HepG2 (cell line): ENCODE measurements at regions not wholly inside any gene's neighbourhood (a gene's known extent, or its start where the extent isn't known, plus 50 kb on each side); places are given as distances from the start of the nearest gene placed in this dataset.

Experiments
- FOXA3 ChIP-seq: IDR thresholded peaks from 2 replicates; pipeline ENCODE4 v1.6.1; 2016; ENCODE audit warnings: missing genetic modification reagents, missing compliant biosample characterization
- FOXO1 ChIP-seq: sonication (generic); formaldehyde crosslinking; IDR thresholded peaks from 2 replicates; pipeline ENCODE4 v1.4.0; 2020; ENCODE audit warnings: missing genetic modification reagents
- KMT2A ChIP-seq: sonication (generic); formaldehyde crosslinking; IDR thresholded peaks from 2 replicates; pipeline ENCODE4 v1.4.0; 2020; ENCODE audit warnings: missing genetic modification reagents
- PLRG1 ChIP-seq: fragments of 450-650 bp; conservative IDR thresholded peaks from 2 replicates; pipeline ENCODE4 v1.6.1; 2016
- SAFB2 ChIP-seq: sonication (generic); formaldehyde crosslinking; IDR thresholded peaks from 2 replicates; pipeline ENCODE4 v1.5.1; 2020; ENCODE audit warnings: missing genetic modification reagents, low read depth, mild to moderate bottlenecking, borderline replicate concordance
- SP5 ChIP-seq: IDR thresholded peaks from 2 replicates; pipeline ENCODE4 v1.6.1; 2016; ENCODE audit warnings: low read depth, borderline replicate concordance
- TRIM24 ChIP-seq: sonication (generic); formaldehyde crosslinking; IDR thresholded peaks from 2 replicates; pipeline ENCODE4 v1.8.0; 2022; ENCODE audit warnings: mild to moderate bottlenecking, missing genetic modification reagents
- ZNF367 ChIP-seq: sonication (generic); formaldehyde crosslinking; IDR thresholded peaks from 2 replicates; pipeline ENCODE4 v1.4.0; 2020; ENCODE audit warnings: missing genetic modification reagents, borderline replicate concordance
- ZNF614 ChIP-seq: IDR thresholded peaks from 2 replicates; pipeline ENCODE4 v1.6.1; 2018; ENCODE audit warnings: missing biosample characterization, missing genetic modification reagents, inconsistent platforms, borderline replicate concordance
- ZNF644 ChIP-seq: IDR thresholded peaks from 2 replicates; pipeline ENCODE4 v1.6.1; 2016; ENCODE audit warnings: low read depth
- TF ChIP-seq, protein P1 (sequence below): IDR thresholded peaks from 2 replicates; pipeline ENCODE4 v1.6.1; 2016; ENCODE audit warnings: missing genetic modification reagents, missing compliant biosample characterization
- TF ChIP-seq, protein P2 (sequence below): IDR thresholded peaks from 2 replicates; pipeline ENCODE4 v1.6.1; 2012; ENCODE audit warnings: inconsistent platforms
- TF ChIP-seq, protein P3 (sequence below): IDR thresholded peaks from 2 replicates; pipeline ENCODE4 v1.6.1; 2016; ENCODE audit warnings: low read depth, missing genetic modification reagents, missing compliant biosample characterization
- TF ChIP-seq, protein P4 (sequence below): sonication (generic); formaldehyde crosslinking; IDR thresholded peaks from 2 replicates; pipeline ENCODE4 v1.4.0; 2020; ENCODE audit warnings: missing genetic modification reagents, borderline replicate concordance
- TF ChIP-seq, protein P5 (sequence below): IDR thresholded peaks from 2 replicates; pipeline ENCODE4 v1.6.1; 2018; ENCODE audit warnings: missing genetic modification reagents, mild to moderate bottlenecking, missing compliant biosample characterization
- TF ChIP-seq, protein P6 (sequence below): IDR thresholded peaks from 2 replicates; pipeline ENCODE4 v1.6.1; 2016; ENCODE audit warnings: missing biosample characterization, missing genetic modification reagents, low read depth

DNA sequence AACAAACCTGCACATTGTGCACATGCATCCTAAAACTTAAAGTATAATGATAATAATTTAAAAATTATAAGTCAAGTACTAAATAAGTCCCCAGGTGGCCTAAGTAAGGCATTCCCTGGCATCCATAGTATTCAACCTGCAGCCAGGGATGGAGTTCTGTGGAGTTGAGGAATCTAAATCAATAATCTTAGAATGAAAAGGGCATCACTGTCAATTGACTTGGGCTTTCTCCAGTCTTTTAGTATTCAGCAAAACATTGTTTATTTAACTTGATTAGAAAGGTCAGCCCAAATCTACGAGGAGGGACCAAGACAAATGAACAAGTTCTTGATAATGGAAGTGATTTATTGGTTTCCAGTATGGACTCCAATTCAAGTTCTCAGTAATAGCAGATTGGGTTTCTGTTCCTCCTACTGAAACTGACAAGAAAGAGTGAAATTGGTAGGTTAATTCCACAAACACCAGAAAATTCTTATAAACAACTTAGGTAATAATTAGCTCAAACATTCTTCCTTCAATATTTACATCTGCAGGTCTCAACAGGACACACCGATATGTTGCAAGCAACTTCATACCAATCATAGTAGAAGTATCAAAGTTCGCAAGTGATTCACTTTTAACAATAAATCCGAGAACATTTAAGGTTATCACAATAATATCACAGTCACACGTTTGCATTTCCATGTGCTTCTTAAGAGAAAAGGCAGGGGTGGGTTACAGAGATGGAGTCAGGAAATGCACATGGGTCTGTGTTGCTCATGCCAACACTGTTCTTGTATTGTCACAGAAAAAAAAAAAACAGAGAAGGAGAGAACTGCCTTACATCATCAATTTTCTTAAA, 51.7 kb upstream of the EHBP1 start (continued):
- TF ChIP-seq PLRG1: no peak
- peak; percentile 44; the same call in 1 of the 2 replicates for TF ChIP-seq SP5 (CRISPR knock-in tag)
- TF ChIP-seq, protein P1, sequence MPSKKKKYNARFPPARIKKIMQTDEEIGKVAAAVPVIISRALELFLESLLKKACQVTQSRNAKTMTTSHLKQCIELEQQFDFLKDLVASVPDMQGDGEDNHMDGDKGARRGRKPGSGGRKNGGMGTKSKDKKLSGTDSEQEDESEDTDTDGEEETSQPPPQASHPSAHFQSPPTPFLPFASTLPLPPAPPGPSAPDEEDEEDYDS (CRISPR knock-in tag): peak; percentile 75
- TF ChIP-seq, protein P2, sequence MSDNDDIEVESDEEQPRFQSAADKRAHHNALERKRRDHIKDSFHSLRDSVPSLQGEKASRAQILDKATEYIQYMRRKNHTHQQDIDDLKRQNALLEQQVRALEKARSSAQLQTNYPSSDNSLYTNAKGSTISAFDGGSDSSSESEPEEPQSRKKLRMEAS: peak; percentile 64; the same call in 1 of the 2 replicates
- TF ChIP-seq, protein P3, sequence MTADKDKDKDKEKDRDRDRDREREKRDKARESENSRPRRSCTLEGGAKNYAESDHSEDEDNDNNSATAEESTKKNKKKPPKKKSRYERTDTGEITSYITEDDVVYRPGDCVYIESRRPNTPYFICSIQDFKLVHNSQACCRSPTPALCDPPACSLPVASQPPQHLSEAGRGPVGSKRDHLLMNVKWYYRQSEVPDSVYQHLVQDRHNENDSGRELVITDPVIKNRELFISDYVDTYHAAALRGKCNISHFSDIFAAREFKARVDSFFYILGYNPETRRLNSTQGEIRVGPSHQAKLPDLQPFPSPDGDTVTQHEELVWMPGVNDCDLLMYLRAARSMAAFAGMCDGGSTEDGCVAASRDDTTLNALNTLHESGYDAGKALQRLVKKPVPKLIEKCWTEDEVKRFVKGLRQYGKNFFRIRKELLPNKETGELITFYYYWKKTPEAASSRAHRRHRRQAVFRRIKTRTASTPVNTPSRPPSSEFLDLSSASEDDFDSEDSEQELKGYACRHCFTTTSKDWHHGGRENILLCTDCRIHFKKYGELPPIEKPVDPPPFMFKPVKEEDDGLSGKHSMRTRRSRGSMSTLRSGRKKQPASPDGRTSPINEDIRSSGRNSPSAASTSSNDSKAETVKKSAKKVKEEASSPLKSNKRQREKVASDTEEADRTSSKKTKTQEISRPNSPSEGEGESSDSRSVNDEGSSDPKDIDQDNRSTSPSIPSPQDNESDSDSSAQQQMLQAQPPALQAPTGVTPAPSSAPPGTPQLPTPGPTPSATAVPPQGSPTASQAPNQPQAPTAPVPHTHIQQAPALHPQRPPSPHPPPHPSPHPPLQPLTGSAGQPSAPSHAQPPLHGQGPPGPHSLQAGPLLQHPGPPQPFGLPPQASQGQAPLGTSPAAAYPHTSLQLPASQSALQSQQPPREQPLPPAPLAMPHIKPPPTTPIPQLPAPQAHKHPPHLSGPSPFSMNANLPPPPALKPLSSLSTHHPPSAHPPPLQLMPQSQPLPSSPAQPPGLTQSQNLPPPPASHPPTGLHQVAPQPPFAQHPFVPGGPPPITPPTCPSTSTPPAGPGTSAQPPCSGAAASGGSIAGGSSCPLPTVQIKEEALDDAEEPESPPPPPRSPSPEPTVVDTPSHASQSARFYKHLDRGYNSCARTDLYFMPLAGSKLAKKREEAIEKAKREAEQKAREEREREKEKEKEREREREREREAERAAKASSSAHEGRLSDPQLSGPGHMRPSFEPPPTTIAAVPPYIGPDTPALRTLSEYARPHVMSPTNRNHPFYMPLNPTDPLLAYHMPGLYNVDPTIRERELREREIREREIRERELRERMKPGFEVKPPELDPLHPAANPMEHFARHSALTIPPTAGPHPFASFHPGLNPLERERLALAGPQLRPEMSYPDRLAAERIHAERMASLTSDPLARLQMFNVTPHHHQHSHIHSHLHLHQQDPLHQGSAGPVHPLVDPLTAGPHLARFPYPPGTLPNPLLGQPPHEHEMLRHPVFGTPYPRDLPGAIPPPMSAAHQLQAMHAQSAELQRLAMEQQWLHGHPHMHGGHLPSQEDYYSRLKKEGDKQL (CRISPR knock-in tag): peak; percentile 34; the same call in 1 of the 2 replicates
- TF ChIP-seq KMT2A: peak; percentile 34; the same call in 1 of the 2 replicates
- TF ChIP-seq, protein P4, sequence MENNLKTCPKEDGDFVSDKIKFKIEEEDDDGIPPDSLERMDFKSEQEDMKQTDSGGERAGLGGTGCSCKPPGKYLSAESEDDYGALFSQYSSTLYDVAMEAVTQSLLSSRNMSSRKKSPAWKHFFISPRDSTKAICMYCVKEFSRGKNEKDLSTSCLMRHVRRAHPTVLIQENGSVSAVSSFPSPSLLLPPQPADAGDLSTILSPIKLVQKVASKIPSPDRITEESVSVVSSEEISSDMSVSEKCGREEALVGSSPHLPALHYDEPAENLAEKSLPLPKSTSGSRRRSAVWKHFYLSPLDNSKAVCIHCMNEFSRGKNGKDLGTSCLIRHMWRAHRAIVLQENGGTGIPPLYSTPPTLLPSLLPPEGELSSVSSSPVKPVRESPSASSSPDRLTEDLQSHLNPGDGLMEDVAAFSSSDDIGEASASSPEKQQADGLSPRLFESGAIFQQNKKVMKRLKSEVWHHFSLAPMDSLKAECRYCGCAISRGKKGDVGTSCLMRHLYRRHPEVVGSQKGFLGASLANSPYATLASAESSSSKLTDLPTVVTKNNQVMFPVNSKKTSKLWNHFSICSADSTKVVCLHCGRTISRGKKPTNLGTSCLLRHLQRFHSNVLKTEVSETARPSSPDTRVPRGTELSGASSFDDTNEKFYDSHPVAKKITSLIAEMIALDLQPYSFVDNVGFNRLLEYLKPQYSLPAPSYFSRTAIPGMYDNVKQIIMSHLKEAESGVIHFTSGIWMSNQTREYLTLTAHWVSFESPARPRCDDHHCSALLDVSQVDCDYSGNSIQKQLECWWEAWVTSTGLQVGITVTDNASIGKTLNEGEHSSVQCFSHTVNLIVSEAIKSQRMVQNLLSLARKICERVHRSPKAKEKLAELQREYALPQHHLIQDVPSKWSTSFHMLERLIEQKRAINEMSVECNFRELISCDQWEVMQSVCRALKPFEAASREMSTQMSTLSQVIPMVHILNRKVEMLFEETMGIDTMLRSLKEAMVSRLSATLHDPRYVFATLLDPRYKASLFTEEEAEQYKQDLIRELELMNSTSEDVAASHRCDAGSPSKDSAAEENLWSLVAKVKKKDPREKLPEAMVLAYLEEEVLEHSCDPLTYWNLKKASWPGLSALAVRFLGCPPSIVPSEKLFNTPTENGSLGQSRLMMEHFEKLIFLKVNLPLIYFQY: no peak
- TF ChIP-seq, protein P5, sequence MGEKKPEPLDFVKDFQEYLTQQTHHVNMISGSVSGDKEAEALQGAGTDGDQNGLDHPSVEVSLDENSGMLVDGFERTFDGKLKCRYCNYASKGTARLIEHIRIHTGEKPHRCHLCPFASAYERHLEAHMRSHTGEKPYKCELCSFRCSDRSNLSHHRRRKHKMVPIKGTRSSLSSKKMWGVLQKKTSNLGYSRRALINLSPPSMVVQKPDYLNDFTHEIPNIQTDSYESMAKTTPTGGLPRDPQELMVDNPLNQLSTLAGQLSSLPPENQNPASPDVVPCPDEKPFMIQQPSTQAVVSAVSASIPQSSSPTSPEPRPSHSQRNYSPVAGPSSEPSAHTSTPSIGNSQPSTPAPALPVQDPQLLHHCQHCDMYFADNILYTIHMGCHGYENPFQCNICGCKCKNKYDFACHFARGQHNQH (CRISPR knock-in tag): peak; percentile 39; the same call in 1 of the 2 replicates
- TF ChIP-seq ZNF644 (CRISPR knock-in tag): peak; percentile 10; the same call in 1 of the 2 replicates
- TF ChIP-seq FOXA3 (CRISPR knock-in tag): peak; percentile 97
- peak; percentile 91; the same call in 1 of the 2 replicates for TF ChIP-seq FOXO1 (CRISPR knock-in tag)
- TF ChIP-seq ZNF367 (CRISPR knock-in tag): no peak
- TF ChIP-seq SAFB2 (CRISPR knock-in tag): no peak
- TF ChIP-seq ZNF614 (CRISPR knock-in tag): peak; percentile 83; the same call in 1 of the 2 replicates
- no peak for TF ChIP-seq TRIM24 (CRISPR knock-in tag)
- TF ChIP-seq, protein P6, sequence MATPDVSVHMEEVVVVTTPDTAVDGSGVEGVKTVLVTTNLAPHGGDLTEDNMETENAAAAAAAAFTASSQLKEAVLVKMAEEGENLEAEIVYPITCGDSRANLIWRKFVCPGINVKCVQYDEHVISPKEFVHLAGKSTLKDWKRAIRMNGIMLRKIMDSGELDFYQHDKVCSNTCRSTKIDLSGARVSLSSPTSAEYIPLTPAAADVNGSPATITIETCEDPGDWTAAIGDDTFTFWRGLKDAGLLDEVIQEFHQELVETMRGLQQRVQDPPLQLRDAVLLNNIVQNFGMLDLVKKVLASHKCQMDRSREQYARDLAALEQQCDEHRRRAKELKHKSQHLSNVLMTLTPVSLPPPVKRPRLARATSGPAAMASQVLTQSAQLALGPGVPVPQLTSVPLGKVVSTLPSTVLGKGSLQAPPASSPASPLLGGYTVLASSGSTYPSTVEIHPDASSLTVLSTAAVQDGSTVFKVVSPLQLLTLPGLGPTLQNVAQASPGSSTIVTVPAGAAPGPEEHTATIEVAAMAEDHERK (CRISPR knock-in tag): 0 out of 2 replicates have a peak, but pooled peaks have one; percentile 28
